Right hindlimb (tissue), 1 donor: ENCODE measurements at regions not wholly inside any gene's neighbourhood (a gene's known extent, or its start where the extent isn't known, plus 50 kb on each side); places are given as distances from the start of the nearest gene placed in this dataset.

ENCODE experiments used
- DNase-seq: peaks from one replicate; pipeline ENCODE4 v3.0.0-alpha.2; 2018

GRCh38 chr11:109981031-109981636 is 112.1 kb upstream of the ZC3H12C start:
- no peak for DNase-seq

DNA sequence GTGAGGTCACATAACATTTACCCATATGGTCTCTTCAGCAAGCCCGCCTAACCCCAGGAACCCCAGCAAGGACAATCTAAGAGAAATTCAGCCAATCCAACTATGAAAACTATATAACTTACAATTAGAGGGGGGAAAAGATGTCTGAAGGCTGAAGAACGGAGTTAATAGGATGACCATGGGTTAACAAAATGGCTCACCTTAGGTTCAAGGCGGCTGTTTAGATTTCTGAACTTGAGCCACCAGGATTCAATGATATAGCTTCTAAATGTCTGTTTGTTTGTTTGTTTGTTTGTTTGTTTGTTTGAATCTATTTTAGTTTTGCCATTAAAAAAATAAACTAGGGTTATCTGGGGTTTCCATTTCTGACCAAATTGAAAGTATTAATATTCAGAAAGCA is 109.8 kb upstream of the ZC3H12C start:
- DNase-seq, result no peak

- no peak for DNase-seq
Measured at GRCh38 chr11:109984634-109985289, 108.4 kb upstream of the ZC3H12C start.

- no peak for DNase-seq
Measured at GRCh38 chr11:109986488-109986887, 106.7 kb upstream of the ZC3H12C start.

DNA sequence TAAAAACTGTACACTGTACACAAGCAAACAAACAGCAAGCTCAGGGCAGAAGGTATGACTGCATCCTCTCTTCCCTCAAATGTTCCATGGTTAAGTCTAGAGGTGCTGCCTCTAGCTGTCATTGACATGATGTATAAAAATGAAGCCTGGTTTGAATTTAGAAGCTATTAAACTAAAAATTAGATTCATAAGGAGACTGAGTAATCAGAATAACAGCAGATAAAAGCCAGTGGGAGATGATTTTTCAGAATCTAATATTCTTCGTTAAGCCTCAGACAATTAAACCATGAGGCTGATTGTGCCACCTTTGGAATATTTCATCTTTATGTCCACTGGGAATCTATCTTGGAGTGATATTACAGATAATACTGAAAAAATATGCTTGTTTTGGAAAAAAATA is 101.4 kb upstream of the ZC3H12C start:
- no peak for DNase-seq

DNA sequence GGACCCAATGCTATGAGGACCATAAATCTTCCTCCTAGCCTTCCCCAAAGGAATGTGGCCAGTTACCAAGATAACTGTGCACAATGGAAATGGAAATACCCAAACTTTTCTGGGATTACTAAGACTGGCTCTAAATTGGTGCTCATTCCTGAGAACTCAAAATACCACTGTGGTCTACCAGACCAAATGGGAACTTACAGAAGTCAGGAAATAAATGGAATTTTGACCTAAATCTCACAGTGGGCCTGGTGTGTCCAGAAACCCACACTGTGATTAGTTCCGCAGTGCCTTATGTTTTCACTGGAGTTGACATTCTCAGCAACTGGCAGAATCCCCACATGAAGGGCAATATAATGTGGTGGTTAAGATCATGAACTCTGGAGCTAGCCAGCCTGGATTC is 99.4 kb upstream of the ZC3H12C start:
- DNase-seq, result no peak

- no peak for DNase-seq
Measured at GRCh38 chr11:109994907-109995306, 98.3 kb upstream of the ZC3H12C start.

- no peak for DNase-seq
Measured at GRCh38 chr11:109996060-109996459, 97.1 kb upstream of the ZC3H12C start.

DNA sequence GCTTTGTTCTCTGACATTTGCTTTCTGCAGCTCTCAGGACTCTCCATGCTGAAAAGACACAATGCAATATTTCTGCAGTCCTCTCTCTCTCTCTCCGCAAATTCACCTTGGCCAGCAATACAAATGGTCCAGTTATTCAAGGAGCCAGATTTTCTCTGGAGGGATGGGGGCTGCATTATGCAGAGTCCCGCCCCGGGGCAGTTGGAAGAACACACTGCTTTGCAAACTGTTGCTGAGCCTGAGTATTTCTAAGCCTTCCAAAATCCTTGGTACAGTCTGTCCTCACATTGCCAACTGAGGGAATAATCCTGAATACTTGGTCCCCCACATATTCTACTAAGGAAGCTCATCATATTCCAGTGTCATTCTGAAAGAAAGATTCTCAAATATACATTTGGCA is 94.3 kb upstream of the ZC3H12C start:
- DNase-seq, result no peak

DNA sequence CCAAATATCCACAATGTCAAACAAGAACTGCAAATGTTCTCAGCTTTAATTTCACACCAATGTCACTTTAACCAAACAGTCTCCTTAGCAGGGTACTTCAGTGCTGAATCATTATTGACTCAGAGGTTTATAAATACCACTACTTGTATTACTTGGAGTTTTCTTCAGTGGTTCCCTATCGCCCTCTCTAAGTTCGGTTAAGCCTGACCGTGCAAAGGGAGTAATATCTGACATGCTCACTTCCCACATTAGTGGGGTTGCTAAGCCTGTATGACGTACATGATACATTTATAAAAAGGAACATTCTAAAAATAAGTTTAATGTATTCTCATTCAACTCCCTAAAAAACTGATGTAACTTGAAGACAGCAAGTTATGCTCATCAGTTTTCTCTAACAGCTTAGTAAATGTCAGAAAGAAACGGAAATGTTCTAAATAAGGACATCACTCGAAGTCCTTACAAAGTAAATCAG is 93.1 kb upstream of the ZC3H12C start:
- DNase-seq, result no peak

DNA sequence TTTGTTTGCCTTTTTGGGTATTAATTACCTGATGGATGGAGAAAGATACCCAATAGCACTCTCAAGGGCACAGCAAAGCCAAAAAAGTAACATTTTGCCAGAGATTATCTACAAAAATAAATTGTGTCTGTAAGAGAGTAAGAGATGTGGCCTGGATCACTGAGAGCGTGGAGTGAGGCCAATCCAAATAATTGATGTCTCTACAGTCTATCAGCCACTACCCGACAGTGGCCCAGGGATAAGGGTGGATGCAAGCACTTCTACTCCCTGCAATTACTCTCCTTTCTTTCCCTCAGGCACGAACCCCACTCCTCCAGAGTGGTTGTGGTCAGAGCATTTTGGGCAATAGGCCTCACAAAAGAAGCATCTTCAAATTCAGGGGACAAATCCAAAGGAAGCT is 92.3 kb upstream of the ZC3H12C start:
- DNase-seq, result no peak

- no peak for DNase-seq
Measured at GRCh38 chr11:110003426-110003825, 89.8 kb upstream of the ZC3H12C start.

- no peak for DNase-seq
Measured at GRCh38 chr11:110011595-110011994, 81.6 kb upstream of the ZC3H12C start.

DNA sequence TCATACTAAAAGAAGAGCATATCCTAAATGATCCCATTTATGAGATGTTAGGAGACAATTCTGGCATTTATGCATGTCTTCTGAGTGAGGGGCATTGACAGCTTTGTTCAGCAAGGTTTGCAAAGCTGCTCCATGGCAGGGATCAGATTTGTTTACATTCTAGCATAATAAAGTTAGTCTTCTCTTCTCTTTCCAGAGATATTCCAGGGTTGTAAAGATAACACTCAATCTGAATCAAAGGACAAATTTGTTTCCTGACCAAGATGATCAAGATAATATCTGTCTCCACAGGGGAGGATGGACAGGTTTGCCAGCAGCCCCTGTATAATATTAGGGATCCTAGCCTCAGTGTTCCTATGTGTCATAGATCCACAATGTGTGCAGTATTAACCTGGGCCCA is 77.5 kb upstream of the ZC3H12C start:
- DNase-seq, result no peak

DNA sequence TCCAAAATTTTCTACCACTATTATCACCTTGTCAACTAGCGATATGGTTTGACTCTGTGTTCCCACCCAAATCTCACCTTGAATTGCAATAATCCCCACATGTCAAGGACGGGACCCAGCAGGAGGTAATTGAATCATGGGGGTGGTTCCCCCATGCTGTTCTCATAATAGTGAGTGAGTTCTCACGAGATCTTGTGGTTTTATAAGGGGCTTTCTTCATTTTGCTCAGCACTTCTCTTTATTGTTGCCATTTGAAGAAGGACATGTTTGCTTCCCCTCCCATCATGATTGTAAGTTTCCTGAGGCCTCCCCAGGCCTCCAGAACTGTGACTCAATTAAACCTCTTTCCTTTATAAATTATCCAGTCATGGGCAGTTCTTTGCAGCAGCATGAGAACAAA is 73.5 kb upstream of the ZC3H12C start:
- DNase-seq, result no peak

- no peak for DNase-seq
Measured at GRCh38 chr11:110022548-110022947, 70.6 kb upstream of the ZC3H12C start.

DNA sequence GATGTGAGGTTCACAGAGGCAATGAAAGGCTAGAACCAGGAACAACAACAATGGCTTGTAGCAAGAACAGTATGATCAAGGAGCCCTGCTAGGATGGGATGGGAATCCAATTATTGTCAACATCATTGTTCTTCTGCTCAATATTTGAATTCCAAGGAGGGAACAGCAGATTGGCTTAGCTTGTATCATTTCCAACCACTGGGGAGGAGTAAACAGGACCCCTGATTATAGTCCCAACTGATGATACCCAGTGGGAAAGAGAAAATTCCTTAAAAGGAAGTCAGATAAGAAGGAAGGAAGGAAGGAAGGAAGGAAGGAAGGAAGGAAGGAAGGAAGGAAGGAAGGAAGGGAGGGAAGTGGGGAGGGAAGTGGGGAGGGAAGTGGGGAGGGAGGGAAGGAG is 69.5 kb upstream of the ZC3H12C start:
- no peak for DNase-seq

DNA sequence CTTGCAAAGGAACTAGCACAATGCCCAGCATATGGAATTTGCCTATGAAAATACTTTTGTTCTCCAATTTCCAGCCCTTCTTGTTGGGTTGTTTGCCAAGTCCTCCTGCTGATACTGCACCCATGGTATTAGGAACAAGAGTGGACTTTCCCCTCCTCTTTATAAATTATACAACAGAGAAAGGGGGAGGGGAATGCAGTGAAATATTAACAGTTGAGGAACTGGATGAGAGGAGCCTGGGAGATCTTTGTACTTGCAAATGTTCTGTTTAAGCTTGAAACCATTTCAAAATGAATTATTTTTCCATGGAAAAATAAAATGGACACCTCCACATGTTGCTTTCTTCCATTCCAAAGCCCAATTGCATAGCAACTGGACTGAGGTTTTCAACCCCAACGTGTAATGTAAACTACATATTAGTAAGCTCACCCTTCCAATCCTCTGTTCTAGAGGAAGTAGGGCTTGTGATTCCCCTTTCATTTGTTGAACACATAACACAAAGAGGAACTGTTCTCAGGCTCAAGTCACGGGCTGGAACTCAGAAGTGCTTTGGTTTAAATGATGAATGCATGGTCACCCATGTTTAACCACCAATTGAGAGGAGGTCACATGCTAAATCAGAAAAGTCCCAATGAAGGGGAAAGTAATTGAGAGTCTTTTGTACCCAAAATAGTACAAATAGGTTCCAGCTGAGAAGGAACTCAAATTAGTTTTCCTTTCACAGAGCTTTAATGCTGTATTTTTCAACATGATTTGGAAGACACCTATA is 66.2 kb upstream of the ZC3H12C start:
- DNase-seq, result no peak

- DNase-seq, result no peak
Measured at GRCh38 chr11:110027627-110028371, 65.4 kb upstream of the ZC3H12C start.

DNA sequence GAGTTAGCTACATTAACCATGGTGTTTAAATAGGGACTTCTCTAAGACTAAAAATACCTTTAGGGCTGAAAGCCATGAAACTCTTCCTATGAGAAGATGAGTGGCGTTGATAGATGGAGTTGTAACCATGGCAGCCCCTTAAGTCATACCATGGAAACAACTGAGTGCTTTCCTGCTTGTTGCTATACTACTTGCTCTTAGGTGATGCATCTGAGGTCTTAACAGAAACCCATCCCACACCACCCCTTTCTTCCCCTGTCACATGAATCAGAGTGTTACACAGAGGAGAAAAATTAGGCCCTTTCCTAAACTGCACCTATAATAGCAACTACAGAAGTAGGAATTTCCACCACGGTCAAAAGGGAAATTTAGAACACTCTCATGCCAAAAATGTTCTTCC is 64.3 kb upstream of the ZC3H12C start:
- DNase-seq, result no peak

- DNase-seq, result no peak
Measured at GRCh38 chr11:110029714-110030113, 63.5 kb upstream of the ZC3H12C start.

GRCh38 chr11:110031171-110031570 is 62.0 kb upstream of the ZC3H12C start:
- no peak for DNase-seq

- DNase-seq, result no peak
Measured at GRCh38 chr11:110032259-110032658, 60.9 kb upstream of the ZC3H12C start.
